OCI-M2 (cell line): ENCODE measurements at regions not wholly inside any gene's neighbourhood (a gene's known extent, or its start where the extent isn't known, plus 50 kb on each side); places are given as distances from the start of the nearest gene placed in this dataset.

Experiments used
- DNase-seq: peaks from one replicate; lab custom pipeline; 2025; ENCODE audit not compliant: unreplicated experiment; lab: John Stamatoyannopoulos, UW

DNA sequence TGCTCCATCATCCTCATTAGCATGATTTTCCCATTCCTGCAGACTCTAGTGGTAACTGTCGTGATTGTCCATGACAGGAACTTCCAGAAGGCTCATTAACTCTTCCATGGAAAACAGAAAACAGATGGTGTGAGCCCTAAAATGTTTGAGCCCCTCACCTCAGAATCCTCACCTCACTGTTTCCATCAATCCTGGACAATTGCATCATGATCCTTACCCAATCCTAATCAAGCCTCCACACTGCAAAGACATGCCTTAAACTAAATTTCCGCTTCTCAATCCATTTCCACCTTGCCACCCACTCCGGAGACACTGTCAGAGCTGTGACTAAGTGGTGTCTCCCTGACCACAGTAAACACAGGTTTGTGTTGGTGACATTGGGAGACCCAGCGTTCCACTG is 311.0 kb upstream of the JARID2 start:
- no peak for DNase-seq

DNA sequence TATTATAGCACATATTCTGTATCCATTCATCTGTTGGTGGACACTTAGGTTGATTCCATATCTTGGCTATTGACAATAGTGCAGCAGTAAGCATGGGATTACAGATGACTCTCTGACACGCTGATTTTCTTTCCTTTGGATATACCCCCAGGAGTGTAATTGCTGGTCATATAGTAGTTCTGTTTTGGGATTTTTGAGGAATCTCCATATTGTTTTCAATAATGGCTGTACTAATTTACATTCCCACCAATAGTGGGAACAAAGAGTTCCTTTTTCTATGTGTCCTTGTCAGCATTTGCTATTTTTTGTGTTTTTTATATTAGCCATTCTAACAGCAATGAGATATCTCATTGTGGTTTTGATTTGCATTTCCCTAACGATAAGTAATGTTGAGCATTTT is 309.0 kb upstream of the JARID2 start:
- DNase-seq, result no peak

DNA sequence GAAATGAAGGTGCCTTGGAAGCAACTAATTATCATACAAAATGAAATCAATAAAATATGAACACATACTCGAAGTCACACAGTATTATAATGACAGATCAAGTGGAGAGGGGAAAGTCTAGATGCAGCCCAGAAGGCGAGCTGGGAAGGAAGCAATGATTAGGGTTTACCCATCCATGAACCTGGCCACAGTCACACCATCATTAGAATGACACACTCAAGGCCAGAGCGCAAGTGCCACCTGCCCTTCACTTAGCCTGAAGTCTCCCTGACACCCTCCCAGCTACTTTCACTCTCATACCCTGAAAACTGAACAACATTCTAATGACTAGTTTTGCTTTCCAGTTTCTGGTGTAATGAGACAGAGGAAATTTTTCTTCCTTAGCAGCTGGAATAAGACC is 302.8 kb upstream of the JARID2 start:
- DNase-seq, result no peak

DNA sequence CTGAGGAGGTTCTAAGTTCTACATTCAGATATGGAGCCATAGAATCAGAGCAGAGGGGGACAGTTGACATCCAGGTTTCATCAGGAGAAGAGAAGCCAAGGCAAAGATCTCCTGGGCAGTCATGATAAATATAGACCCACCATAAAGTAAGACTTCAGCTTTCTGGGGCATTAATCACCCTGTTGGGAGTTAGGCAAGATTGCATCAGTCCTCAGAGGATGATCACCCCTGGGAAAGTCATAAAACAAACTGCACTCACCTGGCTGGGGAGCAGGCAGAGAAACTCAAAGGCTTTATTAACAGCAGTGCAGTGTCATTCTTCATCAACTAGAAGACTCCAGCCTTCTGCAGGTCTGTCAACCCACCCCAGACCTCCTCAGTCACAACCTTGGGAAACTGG is 301.3 kb upstream of the JARID2 start:
- no peak for DNase-seq

DNA sequence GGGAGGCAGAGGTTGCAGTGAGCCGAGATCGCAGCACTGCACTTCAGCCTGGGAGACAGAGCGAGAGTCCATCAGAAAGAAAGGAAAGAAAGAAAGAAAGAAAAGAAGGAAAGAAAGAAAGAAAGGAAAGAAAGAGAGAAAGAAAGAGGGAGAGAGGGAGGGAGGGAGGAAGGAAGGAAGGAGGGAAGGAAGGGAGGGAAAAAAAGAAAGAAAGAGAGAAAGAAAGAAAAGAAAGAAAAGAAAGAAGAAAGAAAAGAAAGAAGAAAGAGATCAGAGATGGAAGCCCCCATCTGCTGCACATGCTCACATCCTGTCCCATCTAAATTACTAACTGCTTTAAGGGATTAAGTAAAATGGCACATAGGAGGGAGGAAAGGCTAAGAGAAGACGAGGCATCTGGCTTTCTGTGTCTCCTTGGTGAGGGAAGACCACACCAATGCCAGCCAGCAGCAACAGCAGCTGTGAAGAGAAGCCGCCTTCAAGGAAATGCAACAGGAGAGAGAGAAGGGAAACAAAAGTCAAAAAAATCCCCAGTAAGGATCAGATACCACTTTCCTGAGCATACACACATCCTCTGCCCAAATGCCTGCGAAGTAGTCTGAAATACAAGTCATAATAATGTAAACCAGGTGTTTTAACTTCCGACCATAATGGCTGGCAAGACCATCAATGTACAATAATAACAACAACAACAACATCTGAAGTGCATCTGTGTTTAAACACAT is 300.2 kb upstream of the JARID2 start:
- no peak for DNase-seq

DNA sequence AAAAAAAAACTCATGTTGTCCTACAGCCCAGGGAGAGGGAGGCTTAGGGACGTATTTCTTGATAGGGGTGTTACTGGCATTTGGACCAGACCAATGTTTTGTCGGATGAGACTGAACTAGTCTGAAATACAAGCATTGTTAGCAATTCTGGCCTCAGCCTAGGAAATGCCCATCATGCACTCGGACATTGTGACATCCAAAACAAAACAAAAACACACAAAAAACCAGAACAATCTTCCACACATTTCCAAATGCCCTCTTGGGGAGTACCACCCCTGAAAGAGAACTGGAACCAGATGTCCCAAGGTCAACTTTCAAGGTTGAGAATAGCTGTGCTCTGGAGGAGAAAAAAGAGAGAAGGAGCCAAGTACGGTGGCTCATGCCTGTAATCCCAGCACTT is 299.1 kb upstream of the JARID2 start:
- no peak for DNase-seq

DNA sequence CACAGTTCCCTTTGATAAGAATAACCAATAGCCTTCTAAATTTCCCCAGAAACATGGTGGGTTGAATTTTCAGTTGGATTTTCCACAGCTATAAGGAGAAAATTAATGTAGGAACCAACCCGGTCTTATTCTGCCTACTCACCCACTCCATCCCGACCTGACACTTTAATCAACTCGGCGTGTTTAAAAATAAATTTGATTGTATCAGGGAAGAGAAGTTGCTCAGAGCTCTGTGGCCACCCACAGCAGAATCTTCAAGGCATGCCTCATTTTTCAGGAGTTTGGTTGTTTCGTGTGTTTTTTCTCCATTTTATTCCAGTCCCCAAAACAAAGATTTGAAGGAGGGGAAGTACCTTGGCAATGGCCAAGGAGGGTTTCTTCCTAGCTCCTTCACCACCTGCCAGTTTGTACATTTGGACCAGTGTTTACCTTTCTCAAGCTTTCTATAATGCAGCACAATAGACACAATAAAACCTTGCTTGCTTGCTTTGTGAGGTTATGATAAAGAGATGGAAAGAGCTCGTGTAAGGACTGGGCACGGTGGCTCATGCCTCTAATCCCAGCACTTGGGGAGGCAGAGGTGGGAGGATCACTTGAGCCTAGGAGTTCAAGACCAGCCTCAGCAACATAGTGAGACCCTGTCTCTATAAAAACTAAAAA is 297.2 kb upstream of the JARID2 start:
- DNase-seq, result no peak

DNA sequence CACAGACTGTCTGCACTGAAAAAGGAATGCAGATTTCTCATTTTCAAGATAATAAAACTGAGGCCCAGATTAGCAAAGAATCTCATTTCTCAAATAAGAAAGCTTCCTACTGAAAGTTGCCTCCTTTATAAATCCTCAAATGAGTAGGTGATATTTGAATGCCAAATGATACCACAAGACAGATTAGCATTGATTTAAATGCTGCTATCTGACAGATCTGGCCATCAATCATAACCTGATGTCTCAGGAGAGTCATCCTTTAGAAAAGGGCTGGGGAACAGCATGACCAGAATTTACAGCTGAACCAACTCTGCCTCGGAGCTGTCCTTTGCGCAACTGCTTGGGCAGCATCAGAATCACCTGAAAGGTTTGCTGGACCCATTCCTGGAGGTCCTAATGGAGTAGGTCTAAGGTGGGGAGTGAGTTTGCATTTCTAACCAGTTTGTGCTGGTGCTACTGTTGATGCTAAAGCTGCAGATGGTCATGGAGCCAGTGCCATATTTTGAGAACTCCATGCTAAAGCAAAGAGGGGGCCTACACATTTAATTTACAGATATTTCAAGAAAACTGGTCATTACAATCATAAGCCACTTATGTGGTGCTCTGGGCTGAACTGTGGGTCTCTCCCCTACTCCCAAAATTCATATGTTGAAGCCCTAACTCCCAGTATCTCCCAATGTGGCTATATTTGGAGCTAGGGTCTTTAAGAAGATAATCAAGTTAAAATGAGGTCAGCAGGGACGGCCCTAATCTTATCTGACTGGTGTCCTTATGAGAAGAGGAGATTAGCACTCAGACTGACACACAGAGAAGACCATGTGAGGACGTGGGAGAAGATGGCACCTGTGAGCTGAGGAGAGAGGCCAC is 295.5 kb upstream of the JARID2 start:
- DNase-seq, result no peak

DNA sequence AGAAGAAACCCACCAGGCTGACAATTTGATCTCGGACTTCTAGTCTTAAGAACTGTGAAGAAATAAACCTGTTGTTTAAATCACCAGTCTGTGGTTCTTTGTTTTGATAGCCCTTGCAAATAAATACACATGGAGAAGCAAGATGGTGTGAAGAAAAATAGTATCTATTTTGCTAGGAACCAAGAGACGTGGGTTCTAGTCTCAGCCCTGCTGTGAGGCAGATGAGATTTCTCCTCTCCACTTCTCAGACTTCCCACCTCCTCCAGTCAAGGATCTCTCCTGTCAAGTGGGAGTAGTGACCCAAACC is 294.9 kb upstream of the JARID2 start:
- no peak for DNase-seq

DNA sequence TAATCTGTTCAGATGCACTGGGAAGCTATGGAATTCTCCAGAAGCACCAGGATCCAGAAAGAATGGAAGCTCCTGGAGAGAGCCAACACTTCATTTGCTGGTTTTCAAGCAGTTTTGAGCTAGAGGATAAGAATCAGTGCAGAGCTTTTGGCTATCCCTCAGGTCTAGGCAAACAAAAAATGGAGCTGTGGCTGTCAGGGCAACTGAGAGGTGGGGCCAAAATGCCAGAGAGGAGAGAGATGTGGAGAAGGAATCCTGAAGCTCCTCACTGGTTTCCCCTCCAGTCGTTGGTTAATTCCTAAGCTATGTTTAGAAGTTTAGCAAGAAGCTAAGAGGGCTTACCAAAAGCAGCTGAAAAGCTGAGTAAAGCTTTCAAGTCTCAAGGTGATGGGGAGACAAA is 294.2 kb upstream of the JARID2 start:
- DNase-seq, result no peak

DNA sequence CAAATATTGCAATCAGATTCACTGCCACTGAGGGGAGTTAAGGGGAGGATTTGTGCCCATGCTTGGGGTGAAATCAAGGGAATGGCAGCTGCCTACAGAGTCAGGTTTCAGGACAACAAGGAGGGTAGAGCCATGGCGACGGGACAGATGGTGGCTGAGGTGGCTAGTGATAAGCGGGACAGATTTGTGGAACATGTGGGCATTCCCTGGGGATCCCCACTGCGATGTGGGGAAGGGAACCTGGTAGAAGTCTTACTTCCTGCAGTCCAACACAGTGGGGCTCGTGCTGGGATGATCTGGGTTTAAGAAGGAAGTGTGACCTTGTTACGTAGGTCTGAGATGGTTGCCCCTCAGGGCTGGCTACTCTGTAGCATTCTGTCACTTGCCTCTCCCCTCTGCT is 292.0 kb upstream of the JARID2 start:
- no peak for DNase-seq

DNA sequence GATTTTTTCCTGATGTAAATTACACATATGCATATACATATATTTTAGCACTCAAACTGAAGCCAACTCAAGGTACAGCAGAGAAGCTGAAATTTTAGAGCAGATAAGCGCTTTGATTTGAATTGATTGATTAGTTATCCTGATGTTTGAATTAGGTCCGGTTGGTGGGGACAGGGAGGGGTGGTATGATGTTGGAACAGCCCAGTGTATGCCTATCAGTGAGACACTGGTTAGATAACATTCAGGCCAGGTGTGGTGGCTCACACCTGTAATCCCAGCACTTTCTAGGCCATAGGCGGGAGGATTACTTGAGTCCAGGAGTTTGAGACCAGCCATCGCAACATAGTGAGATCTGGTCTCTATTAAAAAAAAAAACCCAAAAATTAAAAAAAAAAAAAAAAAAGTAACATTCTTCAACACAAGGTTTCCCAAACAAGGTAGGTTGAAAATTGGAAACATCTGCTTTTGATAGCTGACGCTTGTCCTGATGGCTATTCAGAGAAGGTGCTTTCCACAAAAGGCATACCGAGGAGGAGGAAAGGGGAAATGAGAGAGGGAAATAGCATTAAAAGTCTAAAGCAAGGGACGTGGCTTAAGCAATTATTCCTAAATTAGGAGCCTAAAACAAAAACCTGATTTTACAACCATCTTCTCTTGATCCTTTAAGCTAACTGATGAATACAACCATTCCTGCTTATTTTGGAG is 288.4 kb upstream of the JARID2 start:
- no peak for DNase-seq

DNA sequence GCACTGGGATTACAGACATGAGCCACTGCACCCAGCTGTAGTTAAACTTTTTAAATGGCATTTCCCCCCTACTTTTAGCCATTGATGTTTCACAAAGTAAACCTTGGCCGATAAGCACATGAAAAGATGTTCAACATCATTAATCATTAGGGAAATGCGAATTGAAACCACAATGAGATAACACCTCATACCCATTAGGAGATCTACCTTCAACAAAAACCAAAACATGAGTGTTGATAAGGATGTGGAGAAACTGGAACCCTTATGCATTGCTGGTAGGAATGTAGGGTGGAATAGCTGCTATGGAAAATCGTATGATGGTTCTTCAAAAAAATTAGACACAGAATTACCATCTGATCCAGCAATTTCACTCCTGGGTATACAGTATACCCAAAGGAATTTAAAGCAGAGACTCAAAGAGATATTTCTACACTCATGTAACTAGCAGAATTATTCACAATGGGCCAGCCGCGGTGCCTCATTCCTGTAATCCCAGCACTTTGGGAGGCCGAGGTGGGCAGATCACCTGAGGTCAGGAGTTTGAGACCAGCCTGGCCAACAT is 286.5 kb upstream of the JARID2 start:
- no peak for DNase-seq

DNA sequence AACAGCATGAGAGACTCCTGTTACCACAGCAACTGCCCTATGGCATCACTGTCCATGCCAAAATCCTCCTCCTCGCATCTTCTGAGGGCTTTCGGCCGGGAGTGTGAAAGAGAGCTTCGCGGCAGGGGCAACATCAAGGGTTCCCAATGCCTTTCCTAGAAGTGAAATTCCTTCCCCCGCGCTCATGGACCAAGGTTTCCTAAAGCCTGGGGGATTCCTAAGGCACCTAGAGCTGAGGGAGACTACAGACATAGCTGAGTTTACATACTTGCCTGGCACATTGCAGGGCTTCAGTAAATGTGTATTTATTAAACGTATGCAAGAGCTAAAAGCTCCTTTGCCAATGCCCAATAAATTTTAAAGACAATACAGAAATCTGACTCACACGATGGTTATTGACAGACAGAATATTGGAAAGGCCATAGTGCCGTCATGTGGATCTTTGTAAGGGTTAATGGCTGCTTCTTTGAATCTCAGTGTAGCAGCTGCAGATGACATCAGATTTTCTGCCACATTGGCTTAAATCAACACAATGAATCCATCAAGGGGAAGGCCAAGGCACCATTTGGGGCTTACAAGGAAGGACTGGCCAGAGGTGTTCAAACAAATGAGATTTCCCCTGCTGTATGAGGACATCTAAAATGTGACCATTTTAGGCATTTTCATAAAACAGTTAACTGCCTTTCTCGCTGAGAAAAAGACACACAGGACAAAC is 281.2 kb upstream of the JARID2 start:
- DNase-seq, result no peak

DNA sequence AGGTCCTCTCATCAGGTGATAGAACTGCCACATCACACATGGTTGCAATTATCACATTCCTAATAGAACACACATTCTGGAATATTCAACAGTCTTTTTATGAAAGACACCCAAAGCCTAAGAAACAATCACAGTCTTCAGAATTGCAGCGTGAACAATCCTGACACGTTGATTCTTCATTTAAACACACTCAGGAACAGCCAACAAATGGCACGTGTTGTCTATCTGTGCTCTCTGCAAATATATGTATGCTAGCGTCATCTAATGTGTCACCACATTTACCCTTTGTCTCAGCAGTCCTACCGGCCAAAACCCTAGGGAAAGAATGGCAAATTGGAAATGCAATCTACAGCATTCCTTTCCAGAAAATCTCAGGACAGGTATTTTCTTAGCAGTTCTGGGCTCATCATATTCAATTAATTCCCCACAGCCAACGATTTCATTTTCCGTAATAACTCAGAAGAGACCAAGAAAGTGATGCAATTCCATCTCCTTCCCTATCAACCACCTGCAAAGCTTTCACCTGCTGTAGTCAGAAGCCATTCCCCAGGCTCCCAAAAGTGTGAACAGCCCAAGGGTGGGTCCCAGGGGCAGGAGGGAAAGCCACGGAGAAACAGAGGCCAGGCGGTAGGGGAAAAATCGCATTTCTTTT is 280.3 kb upstream of the JARID2 start:
- no peak for DNase-seq

DNA sequence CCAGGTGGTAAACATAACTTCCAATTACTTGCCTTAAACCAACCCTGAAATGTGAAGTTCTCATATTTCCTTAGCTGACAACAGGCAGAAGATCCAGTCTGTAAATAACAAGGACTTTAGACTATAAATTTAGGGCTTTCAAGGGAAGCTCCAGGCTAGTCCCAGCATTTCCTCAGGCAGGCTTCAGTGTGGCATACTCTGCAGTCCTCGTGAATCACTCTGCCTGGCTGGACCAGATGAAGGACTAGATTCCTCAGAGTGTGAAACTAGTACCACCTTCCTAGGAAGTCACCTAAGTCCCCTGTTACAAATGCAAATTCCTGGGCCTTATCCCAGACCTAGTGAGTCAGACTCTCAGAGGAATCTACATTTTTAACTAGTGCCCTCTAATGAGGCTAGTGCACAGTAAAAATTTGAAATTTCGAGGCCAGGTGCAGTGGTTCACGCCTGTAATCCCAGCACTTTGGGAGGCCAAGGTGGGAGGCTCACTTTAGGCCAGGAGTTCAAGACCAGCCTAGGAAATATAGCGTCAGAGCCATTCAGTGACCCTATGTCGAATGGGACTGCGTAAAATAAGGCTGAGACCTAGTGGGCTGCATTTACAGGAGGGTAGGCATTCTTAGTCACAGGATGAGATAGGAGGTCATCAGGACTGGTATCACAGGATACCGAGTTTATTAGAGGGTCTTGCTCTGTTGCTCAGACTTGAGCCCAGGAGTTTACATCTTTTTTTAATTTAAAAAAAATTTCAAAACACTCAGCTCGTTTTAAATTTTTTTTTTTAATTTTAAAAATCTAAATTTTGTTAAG is 279.6 kb upstream of the JARID2 start:
- DNase-seq, result no peak

DNA sequence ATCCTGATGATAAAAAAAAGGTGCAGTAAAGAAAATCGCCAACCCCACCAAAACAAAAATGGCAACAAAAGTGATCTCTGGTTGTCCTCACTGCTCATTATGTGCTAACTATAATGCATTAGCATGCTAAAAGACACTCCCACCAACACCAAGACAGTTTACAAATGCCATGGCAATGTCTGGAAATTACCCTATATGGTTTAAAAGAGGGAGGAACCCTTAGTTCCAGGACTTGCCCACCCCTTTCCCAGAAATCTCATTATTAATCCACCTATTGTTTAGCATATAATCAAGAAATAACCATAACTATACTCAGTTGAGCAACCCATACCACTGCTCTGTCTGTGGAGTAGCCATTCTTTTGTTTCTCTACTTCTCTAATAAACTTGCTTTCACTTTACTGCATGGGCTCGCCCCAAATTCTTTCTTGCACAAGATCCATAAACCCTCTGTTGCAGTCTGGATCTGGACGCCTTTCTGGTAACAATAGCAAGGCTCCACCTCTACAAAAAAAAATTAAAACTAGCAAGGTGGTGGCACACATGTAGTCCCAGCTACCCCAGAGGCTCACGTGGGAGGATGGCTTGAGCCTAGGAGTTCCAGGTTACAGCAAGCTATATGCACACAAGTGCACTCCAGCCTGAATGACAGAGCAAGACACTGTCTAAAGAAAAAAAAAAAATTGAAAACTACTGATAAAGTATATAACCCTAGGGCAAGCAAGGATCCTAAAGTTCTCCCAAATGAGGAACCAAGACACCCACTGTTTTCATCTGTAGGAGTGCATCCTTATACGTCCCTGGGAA is 278.8 kb upstream of the JARID2 start:
- no peak for DNase-seq

DNA sequence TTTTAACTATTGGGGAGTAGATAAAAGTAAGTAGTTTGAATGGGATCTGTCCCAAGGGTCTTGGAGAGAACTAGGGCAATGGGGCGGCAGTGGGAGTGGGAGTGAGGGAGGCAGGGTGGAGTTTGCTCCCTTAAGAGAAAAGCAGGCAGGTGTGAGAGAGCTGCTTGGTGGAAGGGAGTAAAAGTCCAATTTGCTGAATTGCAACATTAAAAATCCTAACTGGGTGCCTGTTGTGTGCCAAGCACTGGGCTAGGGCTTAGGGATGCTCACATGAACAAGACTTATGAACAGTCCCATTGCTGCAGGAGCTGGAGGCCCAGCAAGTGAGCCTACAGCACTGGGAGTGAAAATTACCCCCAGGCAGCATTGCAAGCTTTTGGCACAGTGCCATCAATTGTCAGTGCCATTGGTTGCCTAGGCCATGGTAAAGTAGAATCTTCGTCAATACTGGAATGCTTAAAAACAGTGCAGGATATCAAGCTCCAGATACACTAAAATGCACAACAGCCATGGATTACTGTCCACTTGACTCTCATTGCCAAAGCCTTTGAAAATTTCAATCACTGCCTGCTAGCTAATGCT is 277.7 kb upstream of the JARID2 start:
- no peak for DNase-seq
